ENCODE measurements at regions not wholly inside any gene's neighbourhood (a gene's known extent, or its start where the extent isn't known, plus 50 kb on each side); places are given as distances from the start of the nearest gene placed in this dataset.

- DNase-seq, result no peak
Measured at GRCh38 chrX:42619068-42619467, 158.9 kb downstream of the PPP1R2C start.

DNA sequence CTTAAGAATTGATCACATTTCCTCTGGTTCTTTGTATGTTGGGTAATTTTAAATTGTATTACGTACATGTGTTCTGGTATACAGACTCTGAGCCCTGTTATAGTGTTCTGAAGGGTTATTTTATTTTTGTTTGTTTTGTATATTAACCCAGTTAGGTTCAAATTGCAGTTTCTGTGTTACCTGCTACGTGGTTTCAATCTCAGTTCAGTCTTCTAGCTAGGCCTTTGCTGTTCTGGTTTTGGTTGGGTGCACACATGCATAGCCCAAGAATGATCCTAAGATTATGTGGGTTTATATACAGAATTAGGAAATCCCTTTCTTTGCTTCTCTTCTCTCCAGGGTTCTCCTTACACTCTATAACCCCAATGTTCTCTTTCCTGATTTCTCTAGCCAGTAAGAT lies 161.0 kb downstream of the PPP1R2C start:
- DNase-seq, result no peak

DNA sequence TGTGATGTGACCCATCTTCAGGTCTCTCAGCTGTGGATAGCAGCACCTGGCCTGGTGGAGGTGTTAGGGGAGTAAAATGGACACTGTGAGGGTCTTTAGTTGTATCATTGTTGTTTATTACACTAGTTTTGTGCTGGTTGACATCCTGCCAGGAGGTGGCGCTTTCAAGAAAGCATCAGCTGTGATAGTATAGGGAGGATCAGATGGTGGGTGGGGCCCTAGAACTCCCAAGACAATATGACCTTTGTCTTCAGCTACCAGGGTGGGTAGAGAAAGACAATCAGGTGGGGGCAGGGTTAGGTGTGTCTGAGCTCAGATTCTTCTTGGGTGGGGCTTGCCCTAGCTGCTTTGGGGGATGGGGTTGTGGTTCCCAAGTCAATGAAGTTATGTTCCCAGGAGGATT lies 162.8 kb downstream of the PPP1R2C start:
- DNase-seq, result peak in 2 of 4 experiments; percentile 0 to 3

DNA sequence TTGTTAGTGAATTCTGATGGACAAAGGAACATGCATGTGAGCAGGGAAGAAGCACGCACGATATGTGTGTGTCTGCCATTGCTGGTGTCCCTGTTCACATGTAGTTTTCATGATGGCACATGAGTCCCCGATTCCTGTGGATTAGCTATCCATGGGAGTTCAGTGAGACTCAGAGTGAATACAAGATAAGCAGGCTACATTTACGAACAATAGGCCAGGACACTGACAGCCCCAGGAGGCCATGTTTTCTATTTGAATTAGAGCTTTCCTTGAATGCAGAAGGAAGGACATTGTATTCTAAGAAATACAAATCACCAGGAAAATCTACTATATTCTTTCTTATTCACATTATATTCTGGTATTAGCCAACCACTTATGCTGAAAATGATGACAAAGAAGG lies 171.4 kb downstream of the PPP1R2C start:
- no peak for DNase-seq

- no peak for DNase-seq
Measured at GRCh38 chrX:42604302-42604701, 173.7 kb downstream of the PPP1R2C start.

DNA sequence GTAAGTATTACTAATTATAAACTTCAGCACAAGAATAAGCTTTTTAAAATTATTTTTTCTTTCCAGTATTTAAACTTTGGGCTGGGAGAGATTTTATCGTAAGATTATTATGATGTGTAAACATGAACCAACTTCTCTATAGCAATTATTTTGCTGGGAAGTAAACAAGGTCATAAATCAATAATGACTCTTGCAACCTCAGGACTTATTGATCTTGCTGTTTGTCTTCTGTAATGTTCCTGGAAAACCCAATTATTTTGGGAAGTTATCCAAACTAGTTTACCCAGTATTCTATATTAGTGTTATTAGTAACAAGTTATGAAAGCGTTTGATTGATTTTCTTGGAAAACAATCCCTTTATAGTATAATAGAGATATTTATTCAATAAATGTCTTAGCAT lies 174.9 kb downstream of the PPP1R2C start:
- DNase-seq, result no peak

GRCh38 chrX:42602566-42602965 lies 175.4 kb downstream of the PPP1R2C start:
- no peak for DNase-seq

DNA sequence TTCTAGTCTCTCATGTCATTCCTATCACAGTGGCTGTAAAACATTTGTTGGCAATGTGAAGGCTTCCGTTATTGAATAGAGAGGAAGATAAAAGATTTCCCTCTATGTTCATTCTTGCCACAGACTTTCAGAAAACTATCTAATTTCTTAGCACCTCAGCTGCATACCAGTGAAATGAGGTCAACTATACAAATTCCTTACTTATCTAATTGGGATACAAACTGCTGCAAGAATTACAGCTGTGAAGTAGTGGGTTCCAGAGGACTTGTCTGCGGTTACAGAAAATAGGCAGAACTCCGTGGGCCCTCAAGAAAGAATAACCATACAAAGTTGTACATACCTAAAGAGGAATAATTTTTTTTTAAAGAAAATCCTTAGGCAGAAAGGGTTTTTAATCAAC lies 175.8 kb downstream of the PPP1R2C start:
- DNase-seq, result no peak

DNA sequence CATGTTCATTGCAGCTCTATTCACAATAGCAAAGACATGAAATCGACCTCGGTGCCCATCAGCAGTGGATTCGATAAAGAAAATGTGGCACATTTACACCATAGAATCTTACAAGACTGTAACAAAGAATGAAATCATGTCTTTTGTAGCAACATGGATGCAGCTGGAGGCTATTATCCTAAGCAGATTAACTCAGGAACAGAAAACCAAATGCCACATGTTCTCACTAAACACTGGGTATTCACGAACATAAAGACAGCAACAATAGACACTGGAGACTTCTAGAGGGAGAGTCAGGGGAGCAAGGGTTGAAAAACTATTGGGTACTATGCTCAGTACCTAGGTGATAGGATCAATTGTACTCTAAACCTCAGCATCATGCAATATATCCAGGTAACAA lies 180.5 kb downstream of the PPP1R2C start:
- no peak for DNase-seq

- DNase-seq, result no peak
Measured at GRCh38 chrX:42585842-42586621, 191.9 kb downstream of the PPP1R2C start.

GRCh38 chrX:42577936-42578470 lies 200.0 kb downstream of the PPP1R2C start:
- DNase-seq, result no peak

DNA sequence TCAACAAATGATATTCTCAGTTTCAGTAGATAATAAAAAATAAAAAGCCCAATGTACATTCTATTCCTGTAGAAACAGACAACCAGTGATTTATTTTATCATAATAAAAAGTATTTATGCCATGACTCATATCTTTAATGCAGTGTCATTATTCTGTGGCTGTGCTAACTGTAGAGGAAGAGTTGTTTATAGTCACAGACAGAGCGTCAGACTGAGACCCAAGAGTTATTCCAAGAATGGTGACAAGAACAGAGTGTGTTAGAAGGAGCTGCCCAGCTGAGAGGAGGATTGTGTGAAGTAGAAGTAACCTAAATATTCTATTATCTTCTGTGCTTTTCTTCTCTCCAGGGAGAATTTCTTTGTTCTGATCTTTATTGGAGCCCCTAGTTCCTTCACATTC lies 210.7 kb downstream of the PPP1R2C start:
- DNase-seq, result no peak

DNA sequence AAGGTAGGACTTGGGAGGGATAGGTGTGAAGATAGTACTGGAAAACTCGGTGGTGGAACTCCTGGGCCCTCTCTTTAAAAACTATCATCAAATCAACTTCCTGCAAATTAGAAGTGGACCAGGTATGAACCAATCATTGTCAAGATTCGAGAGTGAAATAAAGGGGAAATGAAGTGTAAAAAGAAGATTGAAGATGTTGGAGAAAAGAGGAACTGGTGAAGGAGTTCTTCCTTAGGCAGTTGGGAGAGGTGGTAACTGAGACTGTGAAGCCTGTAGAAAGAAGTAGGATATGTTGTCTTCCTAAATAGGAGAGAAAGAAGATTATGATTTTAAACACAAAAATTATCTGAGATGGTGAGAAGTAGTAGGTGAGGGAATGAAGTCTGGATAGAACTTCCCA lies 212.2 kb downstream of the PPP1R2C start:
- DNase-seq, result no peak

GRCh38 chrX:42546800-42547199 lies 231.2 kb downstream of the PPP1R2C start:
- no peak for DNase-seq

GRCh38 chrX:42544883-42545282 lies 233.1 kb downstream of the PPP1R2C start:
- no peak for DNase-seq

DNA sequence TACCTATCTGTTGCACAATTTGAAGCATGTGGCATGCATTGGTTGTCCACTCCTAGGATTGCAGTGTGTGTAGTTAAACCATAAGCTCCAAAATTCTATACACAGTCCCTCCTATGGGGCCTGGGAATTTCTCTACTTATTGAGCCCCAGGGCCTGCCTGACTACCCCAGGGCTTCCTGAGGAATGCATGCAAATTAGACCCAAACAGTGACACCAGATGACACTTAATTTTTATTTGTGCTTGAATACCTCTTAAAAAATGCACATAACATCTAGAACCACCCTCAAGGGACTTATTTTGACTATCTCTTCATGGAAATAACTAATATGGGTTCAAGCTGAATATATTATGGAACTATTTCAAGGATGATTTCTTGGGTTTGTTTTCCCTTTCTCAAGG lies 236.4 kb downstream of the PPP1R2C start:
- no peak for DNase-seq

GRCh38 chrX:42540146-42540545 lies 237.8 kb downstream of the PPP1R2C start:
- no peak for DNase-seq

- DNase-seq, result no peak
Measured at GRCh38 chrX:42538405-42538804, 239.6 kb downstream of the PPP1R2C start.

- no peak for DNase-seq
Measured at GRCh38 chrX:42536286-42536685, 241.7 kb downstream of the PPP1R2C start.

DNA sequence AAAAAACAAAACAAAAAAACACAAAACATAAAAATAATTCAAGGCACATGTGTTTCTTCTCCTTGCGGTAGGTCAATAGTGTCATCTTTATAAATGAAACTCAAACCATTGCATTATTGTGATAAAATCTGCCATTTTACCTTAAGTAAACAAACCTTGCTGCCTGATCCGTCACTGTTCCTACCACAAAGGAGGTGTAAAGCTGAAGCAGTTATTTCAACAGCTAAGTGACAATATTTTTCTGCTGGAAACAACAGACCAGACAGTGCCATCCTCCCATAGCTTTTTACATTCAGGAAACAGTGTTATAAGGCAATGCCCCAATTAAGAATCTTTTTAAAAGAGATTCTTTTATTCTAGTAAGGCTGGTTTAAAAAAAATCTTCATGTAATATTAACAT lies 242.7 kb downstream of the PPP1R2C start:
- no peak for DNase-seq

- DNase-seq, result no peak
Measured at GRCh38 chrX:42533761-42534160, 244.2 kb downstream of the PPP1R2C start.

DNA sequence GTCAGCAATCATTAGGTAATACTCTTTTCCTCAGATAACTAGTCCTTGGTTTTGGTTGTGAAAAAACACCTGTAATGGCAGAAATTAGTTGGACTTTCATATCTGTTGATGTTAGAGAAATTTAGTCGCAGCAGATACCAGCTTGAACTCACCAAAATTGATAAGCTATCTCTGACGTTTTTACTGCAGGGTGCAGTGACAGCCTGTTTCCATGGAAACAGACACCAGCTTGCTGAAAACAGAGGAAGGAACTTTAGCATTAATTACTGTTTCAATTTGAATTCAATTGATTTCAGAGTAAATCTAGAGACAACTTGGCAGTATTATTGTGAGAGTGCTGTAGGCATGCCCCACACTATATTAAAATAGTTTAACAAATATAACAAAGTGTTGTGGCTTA lies 246.5 kb downstream of the PPP1R2C start:
- DNase-seq, result no peak

DNA sequence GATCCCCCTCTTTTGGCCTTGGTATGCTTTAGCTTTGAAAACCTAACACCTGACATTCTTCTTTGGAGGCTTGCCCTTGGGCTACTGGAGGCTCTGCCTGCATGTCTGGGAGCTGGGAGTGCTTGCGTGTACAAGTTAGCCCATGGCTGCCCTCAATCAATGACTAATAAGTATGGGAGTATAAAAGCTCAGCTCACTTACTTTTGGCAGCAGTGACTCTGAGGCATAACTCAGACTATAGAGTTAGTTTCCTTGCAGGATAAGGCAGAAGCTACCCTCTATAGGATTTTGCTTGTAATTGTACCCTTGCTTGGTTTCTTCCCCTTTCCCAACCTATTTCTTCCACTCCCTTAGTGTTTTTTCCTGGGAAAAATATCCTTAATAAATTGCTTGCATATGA lies 247.9 kb downstream of the PPP1R2C start:
- no peak for DNase-seq

DNA sequence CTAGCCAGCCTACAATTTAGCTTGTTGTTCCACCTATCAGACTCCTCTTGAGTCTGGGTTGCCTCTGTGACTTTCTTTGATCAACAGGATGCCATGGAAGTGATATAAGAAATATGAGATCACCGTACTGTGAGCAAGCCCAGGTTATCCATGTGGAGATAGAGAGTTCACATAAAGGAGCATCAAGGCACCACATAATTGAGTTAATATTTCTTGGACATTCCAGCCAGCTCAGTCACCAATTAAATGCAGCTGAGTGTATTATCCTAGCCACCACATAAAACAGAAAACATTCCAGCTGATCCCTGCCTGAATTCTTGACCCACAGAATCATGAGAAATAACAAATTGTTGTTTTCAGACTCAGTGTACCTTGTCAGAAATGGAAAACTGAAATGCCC lies 253.6 kb downstream of the PPP1R2C start:
- DNase-seq, result no peak

Measured in suppressor macrophage (primary cell).